HL-60 (cell line): ENCODE measurements at regions not wholly inside any gene's neighbourhood (a gene's known extent, or its start where the extent isn't known, plus 50 kb on each side); places are given as distances from the start of the nearest gene placed in this dataset.

Experiments used
- CTCF ChIP-seq: IDR thresholded peaks from one replicate; pipeline ENCODE4 v1.5.1; 2011; ENCODE audit warnings: low read length, control low read depth, inconsistent platforms; ENCODE audit not compliant: insufficient read depth
- GABPA ChIP-seq: IDR thresholded peaks from 2 replicates; pipeline ENCODE4 v1.6.1; 2012; ENCODE audit warnings: low read depth
- POLR2AphosphoS5 ChIP-seq: IDR thresholded peaks from 2 replicates; pipeline ENCODE4 v1.6.1; 2012; ENCODE audit warnings: low read depth
- SPI1 ChIP-seq: IDR thresholded peaks from 2 replicates; pipeline ENCODE4 v1.6.1; 2012; ENCODE audit warnings: low read depth, mild to moderate bottlenecking, borderline replicate concordance
- TF ChIP-seq, protein P1 (sequence below): IDR thresholded peaks from 2 replicates; pipeline ENCODE4 v1.6.1; 2012; ENCODE audit warnings: low read depth; ENCODE audit not compliant: insufficient replicate concordance

DNA sequence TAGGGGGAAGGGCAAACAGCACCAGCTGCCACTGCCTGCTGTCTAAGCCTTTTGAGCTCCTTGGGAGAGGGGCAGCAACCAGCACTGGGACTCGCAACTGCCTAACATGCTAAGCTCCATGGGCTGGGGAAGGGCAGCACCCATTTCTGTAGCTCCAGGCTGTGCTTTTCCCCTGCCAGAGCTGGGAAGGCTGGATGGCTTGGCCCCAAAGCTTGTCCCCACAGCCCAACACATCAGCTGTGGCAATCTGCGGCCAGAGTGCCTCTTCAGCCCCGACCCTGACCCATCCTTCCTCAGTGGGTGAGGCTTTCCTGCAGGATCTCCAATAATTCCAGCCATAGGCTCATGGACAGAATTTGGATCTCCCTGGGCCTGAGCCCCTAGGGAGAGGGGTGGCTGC lies 551.3 kb downstream of the TMEM135 start:
- no peak for TF ChIP-seq CTCF
- TF ChIP-seq GABPA, result no peak
- no peak for TF ChIP-seq POLR2AphosphoS5
- no peak for TF ChIP-seq SPI1
- TF ChIP-seq, protein P1, sequence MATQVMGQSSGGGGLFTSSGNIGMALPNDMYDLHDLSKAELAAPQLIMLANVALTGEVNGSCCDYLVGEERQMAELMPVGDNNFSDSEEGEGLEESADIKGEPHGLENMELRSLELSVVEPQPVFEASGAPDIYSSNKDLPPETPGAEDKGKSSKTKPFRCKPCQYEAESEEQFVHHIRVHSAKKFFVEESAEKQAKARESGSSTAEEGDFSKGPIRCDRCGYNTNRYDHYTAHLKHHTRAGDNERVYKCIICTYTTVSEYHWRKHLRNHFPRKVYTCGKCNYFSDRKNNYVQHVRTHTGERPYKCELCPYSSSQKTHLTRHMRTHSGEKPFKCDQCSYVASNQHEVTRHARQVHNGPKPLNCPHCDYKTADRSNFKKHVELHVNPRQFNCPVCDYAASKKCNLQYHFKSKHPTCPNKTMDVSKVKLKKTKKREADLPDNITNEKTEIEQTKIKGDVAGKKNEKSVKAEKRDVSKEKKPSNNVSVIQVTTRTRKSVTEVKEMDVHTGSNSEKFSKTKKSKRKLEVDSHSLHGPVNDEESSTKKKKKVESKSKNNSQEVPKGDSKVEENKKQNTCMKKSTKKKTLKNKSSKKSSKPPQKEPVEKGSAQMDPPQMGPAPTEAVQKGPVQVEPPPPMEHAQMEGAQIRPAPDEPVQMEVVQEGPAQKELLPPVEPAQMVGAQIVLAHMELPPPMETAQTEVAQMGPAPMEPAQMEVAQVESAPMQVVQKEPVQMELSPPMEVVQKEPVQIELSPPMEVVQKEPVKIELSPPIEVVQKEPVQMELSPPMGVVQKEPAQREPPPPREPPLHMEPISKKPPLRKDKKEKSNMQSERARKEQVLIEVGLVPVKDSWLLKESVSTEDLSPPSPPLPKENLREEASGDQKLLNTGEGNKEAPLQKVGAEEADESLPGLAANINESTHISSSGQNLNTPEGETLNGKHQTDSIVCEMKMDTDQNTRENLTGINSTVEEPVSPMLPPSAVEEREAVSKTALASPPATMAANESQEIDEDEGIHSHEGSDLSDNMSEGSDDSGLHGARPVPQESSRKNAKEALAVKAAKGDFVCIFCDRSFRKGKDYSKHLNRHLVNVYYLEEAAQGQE, result no peak
